SJSA1 (cell line): ENCODE measurements at regions not wholly inside any gene's neighbourhood (a gene's known extent, or its start where the extent isn't known, plus 50 kb on each side); places are given as distances from the start of the nearest gene placed in this dataset.

ENCODE experiments used
- DNase-seq, 2 experiments: peaks; one replicate each; pipeline ENCODE4 v3.0.0-alpha.2; 2015 to 2020; ENCODE audit warnings: low spot score in 2 of 2, low read depth in 1 of 2
- H3K27ac ChIP-seq: fragments of 250-450 bp; sonication (Bioruptor Pico); 2 replicates; pipeline ENCODE4 v1.5.1; 2020; ENCODE audit warnings: mild to moderate bottlenecking, moderate library complexity
- H3K27me3 ChIP-seq: fragments of 250-450 bp; sonication (Bioruptor Pico); replicated peaks from 2 replicates; pipeline ENCODE4 v1.5.1; 2020; ENCODE audit warnings: mild to moderate bottlenecking, moderate library complexity
- H3K36me3 ChIP-seq: fragments of 250-450 bp; sonication (Bioruptor Pico); 2 replicates; pipeline ENCODE4 v1.5.1; 2020; ENCODE audit warnings: mild to moderate bottlenecking
- H3K4me1 ChIP-seq: fragments of 250-450 bp; sonication (Bioruptor Pico); replicated peaks from 2 replicates; pipeline ENCODE4 v1.6.1; 2021; ENCODE audit warnings: mild to moderate bottlenecking
- H3K4me3 ChIP-seq: fragments of 250-450 bp; sonication (Bioruptor Pico); 2 replicates; pipeline ENCODE4 v1.5.1; 2020; ENCODE audit warnings: mild to moderate bottlenecking
- H3K9me3 ChIP-seq: fragments of 250-450 bp; sonication (Bioruptor Pico); replicated peaks from 2 replicates; pipeline ENCODE4 v1.5.1; 2020; ENCODE audit warnings: mild to moderate bottlenecking

- Histone ChIP-seq H3K4me1 (no peaks in the 10 kb centered on the region), H3K27ac (no peak overlapping the region), H3K4me3 (no peak overlapping the region), H3K27me3 (0 out of 2 replicates have a peak, but pooled peaks cover 3% of the 10 kb centered on the region), H3K36me3 (no peaks in the 10 kb centered on the region), H3K9me3 (no peaks in the 10 kb centered on the region)
- DNase-seq: no peak
Measured at GRCh38 chr2:139160836-139161235, 380.6 kb upstream of the NXPH2 start.

GRCh38 chr2:139159177-139159576, 379.0 kb upstream of the NXPH2 start:
- H3K4me1 ChIP-seq: no peaks in the 10 kb centered on the region
- H3K27ac ChIP-seq: no peak overlapping the region
- H3K4me3 ChIP-seq: no peak overlapping the region
- H3K9me3 ChIP-seq: no peaks in the 10 kb centered on the region
- no peaks in the 10 kb centered on the region for H3K36me3 ChIP-seq
- 0 out of 2 replicates have a peak, but pooled peaks cover 3% of the 10 kb centered on the region for H3K27me3 ChIP-seq
- DNase-seq: no peak

- no peak for DNase-seq
- no peaks in the 10 kb centered on the region for H3K9me3 ChIP-seq
- H3K27ac ChIP-seq: no peak overlapping the region
- H3K36me3 ChIP-seq: no peaks in the 10 kb centered on the region
- H3K4me1 ChIP-seq: no peaks in the 10 kb centered on the region
- no peak overlapping the region for H3K4me3 ChIP-seq
- H3K27me3 ChIP-seq: peaks cover 3% of the 10 kb centered on the region; the same call in 1 of the 2 replicates
Measured at GRCh38 chr2:139156730-139157129, 376.5 kb upstream of the NXPH2 start.

GRCh38 chr2:139155991-139156390, 375.8 kb upstream of the NXPH2 start:
- Histone ChIP-seq H3K4me1 (no peaks in the 10 kb centered on the region), H3K27ac (no peak overlapping the region), H3K27me3 (peaks cover 3% of the 10 kb centered on the region; the same call in 1 of the 2 replicates), H3K36me3 (no peaks in the 10 kb centered on the region), H3K4me3 (no peak overlapping the region), H3K9me3 (no peaks in the 10 kb centered on the region)
- DNase-seq: no peak

GRCh38 chr2:139142252-139142880, 362.2 kb upstream of the NXPH2 start:
- Histone ChIP-seq H3K27ac (no peak overlapping the region), H3K4me3 (no peak overlapping the region), H3K36me3 (no peaks in the 10 kb centered on the region), H3K4me1 (no peaks in the 10 kb centered on the region), H3K27me3 (no peaks in the 10 kb centered on the region), H3K9me3 (no peaks in the 10 kb centered on the region)
- DNase-seq: peak in 1 of 2 experiments; percentile 10

- Histone ChIP-seq H3K4me1 (peaks cover 17% of the 10 kb centered on the region), H3K4me3 (no peak overlapping the region), H3K9me3 (no peaks in the 10 kb centered on the region), H3K27ac (no peak overlapping the region), H3K36me3 (no peaks in the 10 kb centered on the region), H3K27me3 (no peaks in the 10 kb centered on the region)
- no peak for DNase-seq
Measured at GRCh38 chr2:139124271-139124670, 344.1 kb upstream of the NXPH2 start.

GRCh38 chr2:139123795-139124194, 343.6 kb upstream of the NXPH2 start:
- no peak for DNase-seq
- Histone ChIP-seq H3K4me1 (peaks cover 17% of the 10 kb centered on the region), H3K9me3 (no peaks in the 10 kb centered on the region), H3K27me3 (no peaks in the 10 kb centered on the region), H3K36me3 (no peaks in the 10 kb centered on the region), H3K4me3 (no peak overlapping the region), H3K27ac (no peak overlapping the region)

GRCh38 chr2:139122711-139123158, 342.5 kb upstream of the NXPH2 start:
- Histone ChIP-seq H3K36me3 (no peaks in the 10 kb centered on the region), H3K27me3 (no peaks in the 10 kb centered on the region), H3K4me1 (peaks cover 17% of the 10 kb centered on the region), H3K27ac (peak overlapping the region; percentile 40), H3K9me3 (no peaks in the 10 kb centered on the region), H3K4me3 (no peak overlapping the region)
- DNase-seq: peak; percentile 64 to 88

- H3K27ac ChIP-seq: no peak overlapping the region
- H3K36me3 ChIP-seq: no peaks in the 10 kb centered on the region
- no peaks in the 10 kb centered on the region for H3K9me3 ChIP-seq
- no peaks in the 10 kb centered on the region for H3K27me3 ChIP-seq
- no peak overlapping the region for H3K4me3 ChIP-seq
- DNase-seq: peak in 1 of 2 experiments; percentile 15
- peaks cover 3% of the 10 kb centered on the region; the same call in 1 of the 2 replicates for H3K4me1 ChIP-seq
Measured at GRCh38 chr2:139099721-139100120, 319.5 kb upstream of the NXPH2 start.

GRCh38 chr2:139098961-139099360, 318.8 kb upstream of the NXPH2 start:
- Histone ChIP-seq H3K36me3 (no peaks in the 10 kb centered on the region), H3K4me3 (no peak overlapping the region), H3K9me3 (no peaks in the 10 kb centered on the region), H3K27ac (no peak overlapping the region), H3K4me1 (peaks cover 3% of the 10 kb centered on the region; the same call in 1 of the 2 replicates), H3K27me3 (no peaks in the 10 kb centered on the region)
- DNase-seq: no peak

- no peak for DNase-seq
- Histone ChIP-seq H3K4me3 (no peak overlapping the region), H3K9me3 (no peaks in the 10 kb centered on the region), H3K36me3 (no peaks in the 10 kb centered on the region), H3K27me3 (no peaks in the 10 kb centered on the region), H3K27ac (no peak overlapping the region), H3K4me1 (peaks cover 8% of the 10 kb centered on the region; the same call in 1 of the 2 replicates)
Measured at GRCh38 chr2:139083121-139083520, 302.9 kb upstream of the NXPH2 start.

- Histone ChIP-seq H3K4me1 (peaks cover 8% of the 10 kb centered on the region; the same call in 1 of the 2 replicates), H3K4me3 (no peak overlapping the region), H3K27me3 (no peaks in the 10 kb centered on the region), H3K27ac (no peak overlapping the region), H3K9me3 (no peaks in the 10 kb centered on the region), H3K36me3 (no peaks in the 10 kb centered on the region)
- no peak for DNase-seq
Measured at GRCh38 chr2:139080244-139080643, 300.1 kb upstream of the NXPH2 start.

- Histone ChIP-seq H3K27me3 (no peaks in the 10 kb centered on the region), H3K4me1 (peaks cover 8% of the 10 kb centered on the region; the same call in 1 of the 2 replicates), H3K27ac (no peak overlapping the region), H3K9me3 (no peaks in the 10 kb centered on the region), H3K4me3 (no peak overlapping the region), H3K36me3 (no peaks in the 10 kb centered on the region)
- no peak for DNase-seq
Measured at GRCh38 chr2:139079311-139079710, 299.1 kb upstream of the NXPH2 start.

- H3K4me3 ChIP-seq: no peak overlapping the region
- no peak for DNase-seq
- no peaks in the 10 kb centered on the region for H3K36me3 ChIP-seq
- H3K9me3 ChIP-seq: no peaks in the 10 kb centered on the region
- peaks cover 8% of the 10 kb centered on the region; the same call in 1 of the 2 replicates for H3K4me1 ChIP-seq
- H3K27me3 ChIP-seq: no peaks in the 10 kb centered on the region
- H3K27ac ChIP-seq: no peak overlapping the region
Measured at GRCh38 chr2:139078376-139078775, 298.2 kb upstream of the NXPH2 start.
